ENCODE measurements at regions not wholly inside any gene's neighbourhood (a gene's known extent, or its start where the extent isn't known, plus 50 kb on each side); places are given as distances from the start of the nearest gene placed in this dataset.

GRCh38 chr7:17020250-17020649, 138.5 kb upstream of the AGR3 start:
- DNase-seq, result no peak

GRCh38 chr7:17021205-17021604, 139.4 kb upstream of the AGR3 start:
- no peak for DNase-seq

- DNase-seq, result no peak
Measured at GRCh38 chr7:17022920-17023319, 141.1 kb upstream of the AGR3 start.

GRCh38 chr7:17026269-17026668, 144.5 kb upstream of the AGR3 start:
- no peak for DNase-seq

- no peak for DNase-seq
Measured at GRCh38 chr7:17027143-17027788, 145.5 kb upstream of the AGR3 start.

GRCh38 chr7:17027789-17028152, 146.0 kb upstream of the AGR3 start:
- DNase-seq, result no peak

GRCh38 chr7:17029150-17029549, 147.4 kb upstream of the AGR3 start:
- no peak for DNase-seq

GRCh38 chr7:17030559-17030958, 148.8 kb upstream of the AGR3 start:
- DNase-seq, result no peak

GRCh38 chr7:17031906-17032551, 150.2 kb upstream of the AGR3 start:
- no peak for DNase-seq

- DNase-seq, result no peak
Measured at GRCh38 chr7:17033245-17033644, 151.5 kb upstream of the AGR3 start.

- DNase-seq, result no peak
Measured at GRCh38 chr7:17036584-17036983, 154.8 kb upstream of the AGR3 start.

- DNase-seq, result no peak
Measured at GRCh38 chr7:17037356-17037755, 155.6 kb upstream of the AGR3 start.

- no peak for DNase-seq
Measured at GRCh38 chr7:17038160-17038782, 156.5 kb upstream of the AGR3 start.

GRCh38 chr7:17038783-17039170, 157.0 kb upstream of the AGR3 start:
- DNase-seq, result no peak

GRCh38 chr7:17039372-17039771, 157.6 kb upstream of the AGR3 start:
- DNase-seq, result no peak

GRCh38 chr7:17040716-17041115, 158.9 kb upstream of the AGR3 start:
- DNase-seq, result no peak

- DNase-seq, result no peak
Measured at GRCh38 chr7:17041324-17041723, 159.5 kb upstream of the AGR3 start.

- DNase-seq, result no peak
Measured at GRCh38 chr7:17042211-17042610, 160.4 kb upstream of the AGR3 start.

- no peak for DNase-seq
Measured at GRCh38 chr7:17043012-17043877, 161.5 kb upstream of the AGR3 start.

- no peak for DNase-seq
Measured at GRCh38 chr7:17044396-17044795, 162.6 kb upstream of the AGR3 start.

GRCh38 chr7:17044861-17045260, 163.1 kb upstream of the AGR3 start:
- no peak for DNase-seq

GRCh38 chr7:17046259-17046658, 164.5 kb upstream of the AGR3 start:
- no peak for DNase-seq

GRCh38 chr7:17046666-17047065, 164.9 kb upstream of the AGR3 start:
- DNase-seq, result no peak

Data from right kidney (tissue), 1 donor.